ENCODE measurements at regions not wholly inside any gene's neighbourhood (a gene's known extent, or its start where the extent isn't known, plus 50 kb on each side); places are given as distances from the start of the nearest gene placed in this dataset.

- no peaks in the 10 kb centered on the region for H3K9me2 ChIP-seq (ENCODE audit: insufficient read depth)
- ChIA-PET POLR2A (ENCODE audit: unreplicated experiment) (no interaction called here), CTCF (no interaction called here)
- H3K79me2 ChIP-seq (ENCODE audit: low read depth), result no peaks in the 10 kb centered on the region
- H3F3A ChIP-seq (ENCODE audit: insufficient read depth, low read depth), result no peaks in the 10 kb centered on the region
- no peak for DNase-seq
- no peak overlapping the region for H3K27ac ChIP-seq
- no peaks in the 10 kb centered on the region; the same call in 1 of the 2 replicates for H4K20me1 ChIP-seq (ENCODE audit: insufficient read depth)
- H3K36me3 ChIP-seq (ENCODE audit: low read depth), result no peaks in the 10 kb centered on the region
- H3K4me3 ChIP-seq, result no peak overlapping the region
- intact Hi-C loops (cut with micrococcal nuclease; ENCODE audit: unreplicated experiment), result loop anchor here (10.0 kb wide), 1 partner anchor 60 kb away; no protein-coding TSS in a partner anchor
- TF ChIP-seq EZH2 (IDR thresholded peaks at IDR 0.05; ENCODE audit: low read depth) (no peak), CTCF (conservative IDR thresholded peaks at IDR 0.05) (no peak)
- H3K4me2 ChIP-seq, result no peak overlapping the region
- H2AFZ ChIP-seq, result no peak overlapping the region
- no peaks in the 10 kb centered on the region for H3K9me3 ChIP-seq (ENCODE audit: insufficient read depth, low read depth)
- no TSS peak for BruUV-seq (replicated peaks)
- H3K4me1 ChIP-seq (replicated peaks; ENCODE audit: insufficient read depth), result no peaks in the 10 kb centered on the region
- H3K27me3 ChIP-seq (ENCODE audit: insufficient read depth, low read depth), result peaks cover 36% of the 10 kb centered on the region
Observed at GRCh38 chr1:208544794-208545193, 300.6 kb upstream of the PLXNA2 start.

- no peaks in the 10 kb centered on the region for H3K79me2 ChIP-seq (ENCODE audit: low read depth)
- H3K4me1 ChIP-seq (replicated peaks; ENCODE audit: insufficient read depth), result no peaks in the 10 kb centered on the region
- no TSS peak for BruUV-seq (replicated peaks)
- peaks cover under 1% of the 10 kb centered on the region; the same call in 1 of the 2 replicates for H3K9me2 ChIP-seq (ENCODE audit: insufficient read depth)
- H3K4me2 ChIP-seq, result no peak overlapping the region
- peaks cover 25% of the 10 kb centered on the region; the same call in 1 of the 2 replicates for H3K27me3 ChIP-seq (ENCODE audit: insufficient read depth, low read depth)
- no peaks in the 10 kb centered on the region for H3K9me3 ChIP-seq (ENCODE audit: insufficient read depth, low read depth)
- CTCF ChIA-PET, result no interaction called here
- no peak overlapping the region for H2AFZ ChIP-seq
- no peaks in the 10 kb centered on the region for H3F3A ChIP-seq (ENCODE audit: insufficient read depth, low read depth)
- POLR2A ChIA-PET (ENCODE audit: unreplicated experiment), result no interaction called here
- no peak overlapping the region for H3K4me3 ChIP-seq
- no peak overlapping the region for H3K27ac ChIP-seq
- TF ChIP-seq CTCF (conservative IDR thresholded peaks at IDR 0.05), result no peak
- no peak for TF ChIP-seq EZH2 (IDR thresholded peaks at IDR 0.05; ENCODE audit: low read depth)
- no peaks in the 10 kb centered on the region for H4K20me1 ChIP-seq (ENCODE audit: insufficient read depth)
- no peak for DNase-seq
- H3K36me3 ChIP-seq (ENCODE audit: low read depth), result no peaks in the 10 kb centered on the region
- intact Hi-C loops (cut with micrococcal nuclease; ENCODE audit: unreplicated experiment), result no loop called here
Observed at GRCh38 chr1:208551024-208551423, 306.8 kb upstream of the PLXNA2 start.

- Histone ChIP-seq H3F3A (ENCODE audit: insufficient read depth, low read depth) (no peaks in the 10 kb centered on the region), H3K9me2 (ENCODE audit: insufficient read depth) (peaks cover 4% of the 10 kb centered on the region; the same call in 1 of the 2 replicates), H4K20me1 (ENCODE audit: insufficient read depth) (no peaks in the 10 kb centered on the region), H3K4me2 (no peak overlapping the region), H3K4me1 (replicated peaks; ENCODE audit: insufficient read depth) (no peaks in the 10 kb centered on the region), H3K9me3 (ENCODE audit: insufficient read depth, low read depth) (no peaks in the 10 kb centered on the region), H3K4me3 (no peak overlapping the region), H3K79me2 (ENCODE audit: low read depth) (no peaks in the 10 kb centered on the region), H3K27me3 (ENCODE audit: insufficient read depth, low read depth) (peaks cover 25% of the 10 kb centered on the region; the same call in 1 of the 2 replicates), H3K27ac (no peak overlapping the region), H2AFZ (no peak overlapping the region), H3K36me3 (ENCODE audit: low read depth) (no peaks in the 10 kb centered on the region)
- no TSS peak for BruUV-seq (replicated peaks)
- no peak for DNase-seq
- TF ChIP-seq CTCF (conservative IDR thresholded peaks at IDR 0.05) (no peak), EZH2 (IDR thresholded peaks at IDR 0.05; ENCODE audit: low read depth) (no peak)
- ChIA-PET POLR2A (ENCODE audit: unreplicated experiment) (no interaction called here), CTCF (no interaction called here)
- intact Hi-C loops (cut with micrococcal nuclease; ENCODE audit: unreplicated experiment), result no loop called here
Observed at GRCh38 chr1:208551633-208552320, 307.6 kb upstream of the PLXNA2 start.

Measured in PC-9 (cell line).